ENCODE measurements at regions not wholly inside any gene's neighbourhood (a gene's known extent, or its start where the extent isn't known, plus 50 kb on each side); places are given as distances from the start of the nearest gene placed in this dataset.

DNA sequence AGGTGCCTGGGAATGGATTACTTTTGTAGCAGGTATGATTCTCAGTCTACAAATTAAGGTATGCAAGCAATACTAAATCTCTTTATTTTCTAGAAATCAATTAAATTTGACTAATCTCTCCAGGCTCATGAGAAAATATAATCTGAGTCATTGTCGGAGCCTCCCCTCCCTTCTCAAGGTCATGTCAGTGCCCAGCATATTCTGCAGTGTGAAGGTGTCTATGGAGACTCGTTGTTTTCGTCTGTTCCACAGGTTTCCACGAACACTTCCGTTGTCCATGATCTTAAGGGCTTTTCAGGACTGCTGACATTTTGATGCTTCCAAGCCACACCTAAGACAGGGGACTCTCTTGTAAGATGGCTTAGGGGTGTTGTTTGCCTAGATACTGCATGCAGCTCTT lies 56.6 kb upstream of the SCOC start:
- no peak for DNase-seq (ENCODE audit: extremely low read depth in 1 of 2, low read depth in 1 of 2)

DNA sequence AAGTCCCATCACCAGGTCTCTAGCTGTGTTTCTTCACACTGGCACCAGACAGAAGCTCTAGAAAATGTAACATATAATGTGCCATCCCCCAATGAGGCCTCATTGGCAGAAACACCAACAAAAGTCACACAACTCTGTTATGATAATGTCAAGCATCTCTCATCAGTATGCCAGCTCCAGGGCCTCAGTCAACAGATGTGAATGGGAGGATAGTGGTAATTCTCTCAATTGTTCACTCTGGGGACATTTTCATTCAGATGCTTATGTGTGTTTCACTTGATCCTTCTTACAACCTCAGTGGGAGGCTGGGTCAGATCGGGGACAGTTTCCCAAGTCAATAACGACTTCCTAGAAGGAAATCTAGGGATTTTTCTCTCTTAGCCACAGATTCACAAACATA lies 57.5 kb upstream of the SCOC start:
- no peak for DNase-seq (ENCODE audit: extremely low read depth in 1 of 2, low read depth in 1 of 2)

- DNase-seq (ENCODE audit: extremely low read depth in 1 of 2, low read depth in 1 of 2), result no peak
Measured at GRCh38 chr4:140315438-140315837, 58.0 kb upstream of the SCOC start.

GRCh38 chr4:140315019-140315418 lies 58.4 kb upstream of the SCOC start:
- no peak for DNase-seq (ENCODE audit: extremely low read depth in 1 of 2, low read depth in 1 of 2)

GRCh38 chr4:140312100-140312499 lies 61.3 kb upstream of the SCOC start:
- DNase-seq (ENCODE audit: extremely low read depth in 1 of 2, low read depth in 1 of 2), result no peak

- no peak for DNase-seq (ENCODE audit: extremely low read depth in 1 of 2, low read depth in 1 of 2)
Measured at GRCh38 chr4:140311257-140311835, 62.1 kb upstream of the SCOC start.

DNA sequence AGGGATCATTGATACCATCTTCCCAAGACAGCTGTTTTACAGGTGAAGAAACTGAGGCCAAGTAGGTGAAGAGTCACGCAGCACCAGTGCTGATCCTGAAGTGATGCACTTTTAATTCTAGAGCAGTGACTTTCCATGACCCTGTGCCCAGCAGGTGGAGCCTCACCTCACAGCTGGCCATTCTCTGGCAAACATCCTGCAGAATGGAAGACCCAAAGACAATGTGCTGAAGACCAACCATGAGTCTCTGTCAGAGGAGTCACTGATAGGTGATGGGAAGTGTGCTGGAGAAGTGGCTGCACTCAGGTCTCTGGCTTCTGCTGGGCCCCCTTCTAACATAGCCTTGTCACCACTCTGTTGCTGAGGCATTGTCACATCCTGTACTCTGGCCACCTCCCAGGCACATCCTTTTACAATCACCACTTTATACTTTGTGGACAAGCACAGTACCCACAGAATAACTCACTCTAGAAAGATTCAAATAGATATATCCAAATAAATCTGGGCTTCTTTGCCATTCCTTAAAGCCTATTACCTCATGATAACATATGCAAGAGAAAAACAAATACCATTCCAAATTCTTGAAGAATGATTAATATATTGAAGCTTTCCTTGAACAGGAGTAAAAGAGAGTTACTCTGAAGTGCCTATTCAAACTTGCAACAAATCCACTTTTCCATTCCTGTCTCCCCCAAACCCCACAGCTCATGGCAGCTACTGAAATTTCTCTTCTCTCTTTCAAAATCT lies 64.1 kb upstream of the SCOC start:
- DNase-seq (ENCODE audit: extremely low read depth in 1 of 2, low read depth in 1 of 2), result no peak

- DNase-seq (ENCODE audit: extremely low read depth in 1 of 2, low read depth in 1 of 2), result no peak
Measured at GRCh38 chr4:140308366-140309123, 64.9 kb upstream of the SCOC start.

GRCh38 chr4:140305053-140305452 lies 68.4 kb upstream of the SCOC start:
- no peak for DNase-seq (ENCODE audit: extremely low read depth in 1 of 2, low read depth in 1 of 2)

DNA sequence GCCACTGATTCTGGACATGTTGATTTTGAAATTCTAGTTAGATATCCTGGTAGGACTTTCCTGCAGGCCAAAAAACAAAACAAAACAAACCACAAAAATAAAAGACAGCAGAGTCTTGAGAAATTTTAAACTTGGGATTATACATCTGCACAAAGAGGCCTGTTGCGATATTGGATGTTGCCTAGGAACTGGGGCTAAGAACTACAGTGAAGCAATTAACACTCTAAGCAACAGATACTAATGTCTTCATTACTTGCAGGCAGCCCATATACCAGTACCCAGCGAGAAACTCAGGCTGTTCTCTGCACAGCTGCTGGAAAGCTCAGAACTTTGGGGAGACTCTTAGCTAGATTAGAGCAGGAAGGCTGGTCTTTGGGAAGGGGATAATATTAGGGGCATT lies 69.1 kb upstream of the SCOC start:
- DNase-seq (ENCODE audit: extremely low read depth in 1 of 2, low read depth in 1 of 2), result no peak

DNA sequence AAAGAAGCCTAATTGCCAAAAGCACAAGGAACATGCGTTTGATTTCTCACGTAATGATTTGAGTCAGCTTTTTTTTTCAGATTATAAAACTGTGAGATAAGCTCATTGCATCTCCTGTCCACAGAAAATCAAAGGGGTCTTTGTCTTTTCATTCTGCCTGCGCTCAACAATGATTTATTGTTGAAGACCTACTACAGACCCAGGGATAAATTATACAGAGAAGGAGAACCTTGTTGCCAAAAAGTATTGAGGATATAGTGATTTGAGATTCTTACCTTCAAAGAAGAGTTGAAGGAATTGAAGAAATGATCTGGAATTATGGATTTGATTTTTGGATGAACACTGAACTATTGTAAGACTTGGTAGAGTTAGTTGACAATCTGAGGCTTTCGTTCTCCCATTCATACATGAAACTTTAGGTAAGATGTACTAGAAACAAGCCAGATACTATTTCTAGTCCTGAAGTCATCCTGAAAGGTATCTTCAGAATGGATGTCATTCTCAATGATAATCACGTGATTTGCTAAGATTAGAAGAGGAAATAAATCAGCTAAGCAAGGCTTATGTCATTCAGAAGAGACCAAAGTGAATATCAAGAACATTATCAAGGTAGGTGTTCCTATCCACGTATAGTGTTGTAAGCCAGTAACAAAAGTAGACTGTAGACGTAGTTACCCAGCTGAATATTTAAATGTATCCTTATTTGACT lies 71.1 kb upstream of the SCOC start:
- no peak for DNase-seq (ENCODE audit: extremely low read depth in 1 of 2, low read depth in 1 of 2)

DNA sequence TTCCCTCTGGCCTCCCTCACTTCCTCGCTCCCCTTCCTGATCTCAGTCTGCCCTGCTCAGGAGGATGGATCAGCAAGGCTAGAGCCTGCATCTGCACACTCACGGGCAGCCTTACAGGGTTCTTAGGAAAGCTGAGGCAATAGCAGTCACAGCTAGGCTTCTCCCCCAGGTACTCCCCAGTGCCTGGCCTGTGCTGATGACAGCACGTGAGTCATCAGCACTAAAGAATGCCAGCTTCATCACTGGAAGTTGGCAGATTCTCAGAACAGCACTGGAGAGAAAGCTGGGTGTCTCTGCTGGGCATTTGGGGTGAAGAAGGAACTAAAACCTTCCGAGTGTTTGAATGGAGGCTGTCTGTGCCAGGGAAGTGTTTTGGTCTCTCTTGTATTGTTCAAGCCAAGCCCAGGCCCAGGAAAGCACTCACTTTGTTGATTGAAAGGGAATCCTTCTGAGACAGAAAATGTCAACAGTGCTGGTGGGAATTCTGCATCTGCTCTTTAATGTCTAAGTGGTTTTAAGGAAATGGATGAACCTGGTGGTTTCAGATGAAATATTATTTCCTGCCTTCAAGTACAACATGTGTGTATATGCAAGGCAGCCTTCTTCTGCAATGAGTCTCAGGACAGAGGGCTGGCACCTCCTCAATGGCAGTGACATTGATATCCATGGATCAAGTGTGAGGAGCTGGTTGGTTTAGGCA lies 73.0 kb upstream of the SCOC start:
- no peak for DNase-seq (ENCODE audit: extremely low read depth in 1 of 2, low read depth in 1 of 2)

DNA sequence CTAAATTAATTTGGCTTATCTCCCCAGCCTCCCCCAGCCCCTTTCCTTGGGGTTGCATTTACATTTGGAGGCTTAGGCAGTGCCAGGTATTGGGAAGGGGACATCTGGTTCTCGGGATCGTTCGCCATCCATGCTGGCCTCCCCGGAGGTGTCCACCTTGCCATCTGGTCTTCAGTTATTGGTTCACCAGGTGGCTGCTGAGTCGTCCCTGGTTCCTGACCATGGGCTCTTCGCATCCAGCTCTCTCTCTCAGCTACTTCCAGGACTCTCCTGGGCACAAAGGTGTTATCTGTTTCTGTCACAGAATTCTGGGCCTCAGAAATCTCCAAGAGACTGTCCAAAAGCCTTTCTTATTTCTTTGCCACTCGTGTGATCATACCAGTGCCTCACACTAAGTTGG lies 75.4 kb upstream of the SCOC start:
- DNase-seq (ENCODE audit: extremely low read depth in 1 of 2, low read depth in 1 of 2), result no peak

GRCh38 chr4:140297221-140297570 lies 76.2 kb upstream of the SCOC start:
- no peak for DNase-seq (ENCODE audit: extremely low read depth in 1 of 2, low read depth in 1 of 2)

DNA sequence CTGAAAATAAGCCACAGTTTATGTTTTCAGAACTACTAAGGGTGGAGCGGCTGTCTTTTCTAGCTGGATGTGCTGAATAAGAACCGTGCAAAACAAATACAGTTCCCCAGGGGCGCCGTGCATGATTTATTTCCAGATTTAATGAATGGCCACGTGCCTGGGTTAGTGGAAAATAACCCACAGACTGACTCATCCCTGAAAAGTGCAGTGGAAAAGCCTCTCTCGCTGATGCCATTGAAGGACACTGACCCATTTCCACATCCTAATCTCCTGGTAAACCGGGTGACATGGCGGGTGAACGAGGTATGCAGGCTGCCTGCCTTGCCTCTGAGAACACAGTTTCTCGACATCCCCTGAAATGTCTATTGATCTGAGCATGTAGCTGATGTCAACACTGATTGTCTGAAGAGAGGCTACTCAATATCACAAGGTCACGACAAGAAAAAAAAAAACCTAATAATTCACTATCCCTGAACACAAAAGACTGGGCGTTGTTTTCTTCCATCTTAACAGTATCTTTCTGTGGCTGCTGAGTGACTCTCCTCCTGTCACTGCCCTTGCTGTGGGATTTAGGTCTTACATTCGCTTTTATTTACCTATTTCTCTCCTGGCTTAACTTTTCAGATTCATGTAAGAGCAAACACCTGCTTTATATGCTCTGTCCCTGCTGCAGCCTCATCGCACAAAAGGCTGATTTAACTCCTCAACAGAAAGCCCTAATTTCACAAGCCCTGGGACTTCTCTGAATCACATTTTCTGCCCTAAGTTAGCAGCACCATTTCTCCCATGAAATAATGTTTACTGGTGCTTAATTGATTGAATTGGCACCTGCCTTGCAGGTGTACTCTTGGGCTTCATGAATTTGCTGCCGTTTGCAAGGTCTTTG lies 76.9 kb upstream of the SCOC start:
- DNase-seq (ENCODE audit: extremely low read depth in 1 of 2, low read depth in 1 of 2), result no peak

GRCh38 chr4:140293979-140294378 lies 79.5 kb upstream of the SCOC start:
- no peak for DNase-seq (ENCODE audit: extremely low read depth in 1 of 2, low read depth in 1 of 2)

- DNase-seq (ENCODE audit: extremely low read depth in 1 of 2, low read depth in 1 of 2), result no peak
Measured at GRCh38 chr4:140291259-140291658, 82.2 kb upstream of the SCOC start.

GRCh38 chr4:140289486-140289885 lies 84.0 kb upstream of the SCOC start:
- DNase-seq (ENCODE audit: extremely low read depth in 1 of 2, low read depth in 1 of 2), result no peak

DNA sequence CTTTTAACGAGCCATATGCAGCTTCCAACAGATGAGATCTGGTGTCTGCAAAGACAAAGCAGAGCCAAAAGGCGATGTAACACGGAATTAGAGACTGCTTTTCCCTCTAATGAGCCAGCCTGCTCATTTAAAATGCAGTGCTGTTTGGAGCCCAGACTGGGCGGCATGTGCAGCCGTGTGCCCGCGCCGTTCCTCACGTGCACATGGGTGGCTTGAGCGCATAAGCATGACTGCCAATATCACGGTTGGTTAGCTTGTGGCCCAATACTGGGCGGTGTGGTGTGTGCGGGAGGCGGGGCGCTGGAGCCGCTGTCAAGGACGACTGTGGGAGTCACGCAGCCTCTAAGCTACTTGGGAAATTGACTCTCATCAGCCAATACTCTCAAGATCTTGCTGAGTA lies 87.0 kb upstream of the SCOC start:
- DNase-seq (ENCODE audit: extremely low read depth in 1 of 2, low read depth in 1 of 2), result no peak

GRCh38 chr4:140284456-140284855 lies 89.0 kb upstream of the SCOC start:
- DNase-seq (ENCODE audit: extremely low read depth in 1 of 2, low read depth in 1 of 2), result no peak

Measured in activated CD8-positive, alpha-beta memory T cell treated with anti-CD3 and anti-CD28 coated beads for 1 hour (primary cell).